Fibroblast of lung (primary cell): ENCODE measurements at regions not wholly inside any gene's neighbourhood (a gene's known extent, or its start where the extent isn't known, plus 50 kb on each side); places are given as distances from the start of the nearest gene placed in this dataset.

ENCODE experiments used
- DNase-seq, 2 donors: peaks; one replicate each; pipeline versions ENCODE4 v3.0.0 to v3.0.0-alpha.2; 2010; ENCODE audit warnings: low read depth in 2 of 2
- H2AFZ ChIP-seq: 2 replicates; pipeline ENCODE4 v1.5.1; 2012; ENCODE audit warnings: low read length, control low read depth, inconsistent platforms
- H3K27ac ChIP-seq: 2 replicates; pipeline ENCODE4 v1.5.1; 2011; ENCODE audit warnings: low read length, control low read depth; ENCODE audit not compliant: insufficient read depth
- H3K27me3 ChIP-seq: 2 replicates; pipeline ENCODE4 v1.5.1; 2011; ENCODE audit warnings: mild to moderate bottlenecking, low read length; ENCODE audit not compliant: control insufficient read depth, insufficient read depth
- H3K36me3 ChIP-seq: 2 replicates; pipeline ENCODE4 v1.5.1; 2011; ENCODE audit warnings: low read length; ENCODE audit not compliant: control insufficient read depth, insufficient read depth
- H3K4me1 ChIP-seq: 2 replicates; pipeline ENCODE4 v1.5.1; 2011; ENCODE audit warnings: low read length; ENCODE audit not compliant: control insufficient read depth, insufficient read depth; ENCODE audit errors: extremely low read depth
- H3K4me2 ChIP-seq: 2 replicates; pipeline ENCODE4 v1.5.1; 2011; ENCODE audit warnings: low read length, control low read depth; ENCODE audit not compliant: insufficient read depth; ENCODE audit errors: extremely low read depth
- H3K4me3 ChIP-seq, 4 experiments: fragments of 200-600 bp in 1 of 4; sonication (generic) in 1 of 4; replicated peaks in 1 of 4; 2 replicates each; pipeline ENCODE4 v1.5.1; 2011 to 2016; ENCODE audit warnings: low read length in 4 of 4, low read depth in 3 of 4, mild to moderate bottlenecking in 3 of 4, control low read depth in 2 of 4, inconsistent platforms in 1 of 4, mixed read lengths in 1 of 4; ENCODE audit not compliant: insufficient read depth in 1 of 4; ENCODE audit errors: control extremely low read depth in 1 of 4
- H3K79me2 ChIP-seq: 2 replicates; pipeline ENCODE4 v1.5.1; 2012; ENCODE audit warnings: mild to moderate bottlenecking, low read length, inconsistent platforms; ENCODE audit not compliant: control insufficient read depth, insufficient read depth
- H3K9ac ChIP-seq: 2 replicates; pipeline ENCODE4 v1.5.1; 2011; ENCODE audit warnings: mild to moderate bottlenecking, low read length, control low read depth; ENCODE audit not compliant: insufficient read depth
- H3K9me3 ChIP-seq: 2 replicates; pipeline ENCODE4 v1.5.1; 2012; ENCODE audit warnings: low read depth, low read length; ENCODE audit not compliant: control insufficient read depth, insufficient read depth
- H4K20me1 ChIP-seq: 2 replicates; pipeline ENCODE4 v1.5.1; 2011; ENCODE audit warnings: low read length; ENCODE audit not compliant: control insufficient read depth, insufficient read depth; ENCODE audit errors: extremely low read depth
- CTCF ChIP-seq, 2 donors: IDR thresholded peaks in 1 of 2; conservative IDR thresholded peaks in 1 of 2; 1 replicate in 1 of 2; 2 replicates in 1 of 2; pipeline ENCODE4 v1.5.1; 2011 to 2012; ENCODE audit warnings: low read length in 2 of 2, control low read depth in 1 of 2, inconsistent platforms in 1 of 2, low read depth in 1 of 2, mild to moderate bottlenecking in 1 of 2
- EZH2 ChIP-seq: IDR thresholded peaks from 2 replicates; pipeline ENCODE4 v1.5.1; 2012; ENCODE audit warnings: low read length, control low read depth, mild to moderate bottlenecking; ENCODE audit errors: missing control alignments

- no peaks in the 10 kb centered on the region for H3K9me3 ChIP-seq
- no peak for DNase-seq
- no peak overlapping the region for H3K9ac ChIP-seq
- H3K4me3 ChIP-seq: no peak overlapping the region
- TF ChIP-seq CTCF (conservative IDR thresholded peaks at IDR 0.05 in 1 of 2, IDR thresholded peaks at IDR 0.05 in 1 of 2; ENCODE audit: low read depth in 1 of 2, low read length in 2 of 2) (no peak), EZH2 (no peak)
- no peaks in the 10 kb centered on the region for H4K20me1 ChIP-seq
- no peak overlapping the region for H3K27ac ChIP-seq
- no peaks in the 10 kb centered on the region for H3K4me1 ChIP-seq
- H3K27me3 ChIP-seq: no peaks in the 10 kb centered on the region
- no peaks in the 10 kb centered on the region for H3K36me3 ChIP-seq
- H2AFZ ChIP-seq: no peak overlapping the region
- H3K4me2 ChIP-seq: no peak overlapping the region
- no peaks in the 10 kb centered on the region for H3K79me2 ChIP-seq
Measured at GRCh38 chr7:54115028-54115763, 427.0 kb upstream of the VSTM2A start.

- no peaks in the 10 kb centered on the region for H4K20me1 ChIP-seq
- TF ChIP-seq EZH2 (no peak), CTCF (conservative IDR thresholded peaks at IDR 0.05 in 1 of 2, IDR thresholded peaks at IDR 0.05 in 1 of 2; ENCODE audit: low read depth in 1 of 2, low read length in 2 of 2) (no peak)
- no peaks in the 10 kb centered on the region for H3K36me3 ChIP-seq
- no peaks in the 10 kb centered on the region for H3K9me3 ChIP-seq
- no peak overlapping the region for H2AFZ ChIP-seq
- H3K27ac ChIP-seq: no peak overlapping the region
- H3K4me3 ChIP-seq: no peak overlapping the region
- no peaks in the 10 kb centered on the region for H3K79me2 ChIP-seq
- no peaks in the 10 kb centered on the region for H3K4me1 ChIP-seq
- H3K27me3 ChIP-seq: no peaks in the 10 kb centered on the region
- no peak overlapping the region for H3K9ac ChIP-seq
- H3K4me2 ChIP-seq: no peak overlapping the region
- no peak for DNase-seq
Measured at GRCh38 chr7:54116956-54117355, 425.2 kb upstream of the VSTM2A start.

DNA sequence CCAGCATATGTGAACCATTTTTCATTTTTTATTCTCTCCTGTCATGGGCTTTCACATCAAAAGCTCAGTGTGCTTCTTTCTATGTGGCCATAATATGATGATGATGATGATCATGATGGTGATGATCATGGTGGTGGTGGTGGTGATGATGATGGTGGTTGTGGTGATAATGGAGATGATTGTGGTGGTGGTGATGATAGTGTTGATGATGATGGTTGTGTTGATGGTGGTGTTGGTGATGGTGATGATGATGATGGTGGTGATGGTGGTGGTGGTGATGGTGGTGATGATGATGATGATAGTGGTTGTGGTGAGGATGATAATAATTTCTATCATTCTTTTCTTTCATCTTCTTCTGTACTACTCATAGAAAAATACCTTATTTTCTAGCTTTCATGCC is 413.1 kb upstream of the VSTM2A start:
- Histone ChIP-seq H2AFZ (no peak overlapping the region), H3K27me3 (no peaks in the 10 kb centered on the region), H3K9me3 (no peaks in the 10 kb centered on the region), H4K20me1 (no peaks in the 10 kb centered on the region), H3K4me1 (no peaks in the 10 kb centered on the region), H3K27ac (no peak overlapping the region), H3K36me3 (no peaks in the 10 kb centered on the region), H3K9ac (no peak overlapping the region), H3K4me2 (no peak overlapping the region), H3K79me2 (no peaks in the 10 kb centered on the region), H3K4me3 (no peak overlapping the region)
- no peak for TF ChIP-seq CTCF (conservative IDR thresholded peaks at IDR 0.05 in 1 of 2, IDR thresholded peaks at IDR 0.05 in 1 of 2; ENCODE audit: low read depth in 1 of 2, low read length in 2 of 2)
- no peak for TF ChIP-seq EZH2
- DNase-seq: no peak
